IMR-90 (cell line): ENCODE measurements at regions not wholly inside any gene's neighbourhood (a gene's known extent, or its start where the extent isn't known, plus 50 kb on each side); places are given as distances from the start of the nearest gene placed in this dataset.

ENCODE experiments used
- ATAC-seq: fragments of 200-7000 bp; cut with Tn5 transposase; 2 replicates; pipeline ENCODE4 v1.9.1; 2020; ENCODE audit warnings: low read depth, mild to moderate bottlenecking, moderate library complexity
- BruUV-seq: library from RNA; stranded (reverse); fragments of 400-500 nt; replicated peaks from 2 replicates; lab custom pipeline; 2021; lab: Mats Ljungman, UMichigan
- CTCF ChIA-PET: fragments of 300-600 bp; formaldehyde crosslinking; extraction: SDS; loops from one replicate; lab custom pipeline; 2021; ENCODE audit warnings: antibody characterized with exemption; lab: Yijun Ruan, JAX
- POLR2A ChIA-PET: fragments of 300-600 bp; sonication (Branson Sonifier 250); formaldehyde crosslinking; loops from one replicate; lab custom pipeline; 2022; ENCODE audit warnings: antibody characterized with exemption; ENCODE audit not compliant: unreplicated experiment; lab: Charles Lee
- DNase-seq: peaks from one replicate; pipeline ENCODE4 v3.0.0; 2013
- H2AFZ ChIP-seq: replicated peaks from 2 replicates; pipeline ENCODE3; 2013; ENCODE audit warnings: low read length, mild to moderate bottlenecking; ENCODE audit not compliant: poor library complexity
- H2AK5ac ChIP-seq: 2 replicates; pipeline ENCODE4 v1.6.1; 2013; ENCODE audit warnings: low read depth, low read length, inconsistent platforms
- H2AK9ac ChIP-seq: replicated peaks from 2 replicates; pipeline ENCODE3; 2013; ENCODE audit warnings: mild to moderate bottlenecking, low read depth, low read length, moderate library complexity; ENCODE audit not compliant: poor library complexity
- H2BK120ac ChIP-seq: 2 replicates; pipeline ENCODE4 v1.6.1; 2013; ENCODE audit warnings: low read depth, low read length, inconsistent platforms
- H2BK15ac ChIP-seq: 3 replicates; pipeline ENCODE4 v1.6.1; 2013; ENCODE audit warnings: low read depth, low read length, inconsistent platforms
- H2BK20ac ChIP-seq: 2 replicates; pipeline ENCODE4 v1.6.1; 2013; ENCODE audit warnings: low read depth, mild to moderate bottlenecking, inconsistent platforms, low read length, moderate library complexity
- H2BK5ac ChIP-seq: 2 replicates; pipeline ENCODE4 v1.6.1; 2013; ENCODE audit warnings: mild to moderate bottlenecking, low read depth, low read length, inconsistent platforms; ENCODE audit not compliant: poor library complexity, severe bottlenecking
- H3K14ac ChIP-seq: replicated peaks from 2 replicates; pipeline ENCODE4 v1.6.1; 2013; ENCODE audit warnings: low read depth, low read length, inconsistent platforms
- H3K18ac ChIP-seq: 2 replicates; pipeline ENCODE4 v1.6.1; 2013; ENCODE audit warnings: low read depth, low read length, control low read depth
- H3K23ac ChIP-seq: 2 replicates; pipeline ENCODE4 v1.6.1; 2013; ENCODE audit warnings: low read depth, low read length, inconsistent platforms
- H3K27ac ChIP-seq: 2 replicates; pipeline ENCODE4 v1.5.1; 2013; ENCODE audit warnings: mild to moderate bottlenecking, control low read depth, low read length; ENCODE audit not compliant: insufficient read depth
- H3K27me3 ChIP-seq: 2 replicates; pipeline ENCODE4 v1.6.1; 2013; ENCODE audit warnings: low read length; ENCODE audit not compliant: control insufficient read depth, insufficient read depth
- H3K36me3 ChIP-seq: 2 replicates; pipeline ENCODE4 v1.6.1; 2013; ENCODE audit warnings: low read length, mixed read lengths; ENCODE audit not compliant: control insufficient read depth, insufficient read depth
- H3K4ac ChIP-seq: 2 replicates; pipeline ENCODE4 v1.6.1; 2013; ENCODE audit warnings: low read depth, low read length, inconsistent platforms
- H3K4me1 ChIP-seq: 2 replicates; pipeline ENCODE4 v1.6.1; 2013; ENCODE audit warnings: low read length, mixed read lengths; ENCODE audit not compliant: control insufficient read depth, insufficient read depth
- H3K4me2 ChIP-seq: 2 replicates; pipeline ENCODE4 v1.6.1; 2013; ENCODE audit warnings: low read depth, mild to moderate bottlenecking, control low read depth, low read length, moderate library complexity
- H3K4me3 ChIP-seq: 2 replicates; pipeline ENCODE4 v1.5.1; 2013; ENCODE audit warnings: low read depth, mild to moderate bottlenecking, control low read depth, low read length, moderate library complexity; ENCODE audit not compliant: insufficient read depth
- H3K56ac ChIP-seq: 2 replicates; pipeline ENCODE4 v1.6.1; 2013; ENCODE audit warnings: low read length, inconsistent platforms; ENCODE audit not compliant: insufficient read depth; ENCODE audit errors: extremely low read depth
- H3K79me1 ChIP-seq, 2 experiments: 2 replicates each; pipeline ENCODE4 v1.6.1; 2013; ENCODE audit warnings: low read length in 2 of 2, inconsistent platforms in 1 of 2, low read depth in 1 of 2
- H3K9ac ChIP-seq: 2 replicates; pipeline ENCODE4 v1.6.1; 2013; ENCODE audit warnings: low read depth, low read length, control low read depth
- H3K9me1 ChIP-seq: 2 replicates; pipeline ENCODE4 v1.6.1; 2013; ENCODE audit warnings: low read length, inconsistent platforms; ENCODE audit not compliant: insufficient read depth
- H3K9me3 ChIP-seq: 2 replicates; pipeline ENCODE4 v1.6.1; 2013; ENCODE audit warnings: low read length; ENCODE audit not compliant: control insufficient read depth, insufficient read depth
- H4K20me1 ChIP-seq: 2 replicates; pipeline ENCODE4 v1.6.1; 2013; ENCODE audit warnings: low read length, inconsistent platforms; ENCODE audit not compliant: insufficient read depth
- H4K5ac ChIP-seq: 2 replicates; pipeline ENCODE4 v1.6.1; 2013; ENCODE audit warnings: mild to moderate bottlenecking, low read depth, low read length, control low read depth
- H4K8ac ChIP-seq, 2 experiments: 2 replicates each; pipeline ENCODE4 v1.6.1; 2013; ENCODE audit warnings: low read depth in 2 of 2, low read length in 2 of 2, control low read depth in 1 of 2, inconsistent platforms in 1 of 2
- H4K91ac ChIP-seq: 2 replicates; pipeline ENCODE4 v1.6.1; 2013; ENCODE audit warnings: low read depth, low read length, inconsistent platforms; ENCODE audit not compliant: insufficient read depth
- BHLHE40 ChIP-seq: fragments of 150-350 bp; IDR thresholded peaks from 2 replicates; pipeline ENCODE4 v1.6.1; 2016; ENCODE audit warnings: mild to moderate bottlenecking, low read depth, low read length
- CEBPB ChIP-seq: IDR thresholded peaks from 2 replicates; pipeline ENCODE4 v1.6.1; 2012; ENCODE audit warnings: low read depth, low read length, improper control_type of control experiment
- CHD1 ChIP-seq: IDR thresholded peaks from 2 replicates; pipeline ENCODE4 v1.6.1; 2012; ENCODE audit warnings: low read depth, low read length, improper control_type of control experiment
- ELK1 ChIP-seq: fragments of 150-350 bp; IDR thresholded peaks from 2 replicates; pipeline ENCODE4 v1.6.1; 2016; ENCODE audit warnings: low read depth, mild to moderate bottlenecking, low read length, moderate library complexity, borderline replicate concordance
- FOS ChIP-seq: fragments of 150-350 bp; IDR thresholded peaks from 2 replicates; pipeline ENCODE4 v1.6.1; 2016; ENCODE audit warnings: low read depth, low read length
- MAFK ChIP-seq: IDR thresholded peaks from 2 replicates; pipeline ENCODE4 v1.6.1; 2012; ENCODE audit warnings: low read depth, low read length, improper control_type of control experiment
- MAZ ChIP-seq: IDR thresholded peaks from 2 replicates; pipeline ENCODE4 v1.6.1; 2012; ENCODE audit warnings: low read depth, mild to moderate bottlenecking, low read length, improper control_type of control experiment, moderate library complexity, borderline replicate concordance
- MXI1 ChIP-seq: IDR thresholded peaks from 2 replicates; pipeline ENCODE4 v1.6.1; 2012; ENCODE audit warnings: low read depth, mild to moderate bottlenecking, low read length, moderate library complexity, borderline replicate concordance
- NFE2L2 ChIP-seq: fragments of 150-350 bp; IDR thresholded peaks from 2 replicates; pipeline ENCODE4 v1.6.1; 2016; ENCODE audit warnings: low read depth, mild to moderate bottlenecking, low read length
- POLR2A ChIP-seq: IDR thresholded peaks from 2 replicates; pipeline ENCODE4 v1.6.1; 2012; ENCODE audit warnings: mild to moderate bottlenecking, low read depth, low read length
- RAD21 ChIP-seq: IDR thresholded peaks from 2 replicates; pipeline ENCODE4 v1.6.1; 2012; ENCODE audit warnings: low read length, improper control_type of control experiment
- RCOR1 ChIP-seq: IDR thresholded peaks from 2 replicates; pipeline ENCODE4 v1.6.1; 2012; ENCODE audit warnings: mild to moderate bottlenecking, low read length, improper control_type of control experiment; ENCODE audit not compliant: insufficient replicate concordance
- RFX5 ChIP-seq: IDR thresholded peaks from 2 replicates; pipeline ENCODE4 v1.8.0; 2012; ENCODE audit warnings: low read depth, mild to moderate bottlenecking, low read length, moderate library complexity
- SMC3 ChIP-seq: fragments of 150-350 bp; IDR thresholded peaks from 2 replicates; pipeline ENCODE4 v1.6.1; 2016; ENCODE audit warnings: low read depth, mild to moderate bottlenecking, antibody characterized with exemption, low read length, moderate library complexity
- USF2 ChIP-seq: fragments of 150-350 bp; IDR thresholded peaks from 2 replicates; pipeline ENCODE4 v1.6.1; 2017; ENCODE audit warnings: mild to moderate bottlenecking, antibody characterized with exemption, low read length, low read depth
- dilution Hi-C: fragments of 300-500 bp; cut with HindIII; formaldehyde crosslinking; loops from one replicate; pipeline ENCODE4 v1.14.3; 2018; ENCODE audit warnings: low sequenced_read_pairs; ENCODE audit not compliant: unreplicated experiment
- in situ Hi-C: fragments of 300-500 bp; cut with MboI; formaldehyde crosslinking; loops from 3 replicates; pipeline ENCODE4 v1.14.3; 2019; ENCODE audit warnings: low sequenced_read_pairs, inconsistent platforms, mixed read lengths
- intact Hi-C: fragments of 100-400 bp; cut with micrococcal nuclease; formaldehyde crosslinking; loops from 2 replicates; pipeline ENCODE4 v1.10.0; 2022
- TF ChIP-seq, protein P1 (sequence below): conservative IDR thresholded peaks from 2 replicates; pipeline ENCODE4 v1.5.1; 2012; ENCODE audit warnings: mild to moderate bottlenecking, low read depth, low read length, improper control_type of control experiment

DNA sequence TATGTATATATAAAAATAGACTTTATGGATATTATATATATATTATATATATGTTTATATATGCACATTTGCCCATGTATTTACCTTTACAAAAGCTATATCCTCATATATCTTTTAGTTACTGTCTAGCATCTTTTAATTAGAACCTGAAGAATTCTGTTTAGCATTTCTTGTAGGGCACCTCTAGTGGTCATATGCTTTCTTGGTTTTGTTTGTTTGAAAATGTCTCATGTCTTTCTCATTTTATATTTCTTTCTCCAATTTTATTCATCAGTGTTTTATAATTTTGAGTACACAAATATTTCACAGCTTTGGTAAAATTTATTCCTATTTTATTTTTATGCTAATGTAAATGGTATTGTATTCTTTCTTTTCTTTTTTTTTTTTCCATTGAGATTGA is 70.3 kb upstream of the SPIN4 start:
- H3K23ac ChIP-seq: no peak overlapping the region
- H3K27me3 ChIP-seq: no peaks in the 10 kb centered on the region
- H3K36me3 ChIP-seq: peaks cover 2% of the 10 kb centered on the region; the same call in 1 of the 2 replicates
- no peak overlapping the region for H3K4me2 ChIP-seq
- in situ Hi-C loops (no loop called here), intact Hi-C loops (loop anchor here (10.0 kb wide), 1 partner anchor 67 kb away; the partner anchor contains the start of gene SPIN4), dilution Hi-C loops (no loop called here)
- no peaks in the 10 kb centered on the region for H3K9me1 ChIP-seq
- no peaks in the 10 kb centered on the region for H3K4me1 ChIP-seq
- H2BK15ac ChIP-seq: no peak overlapping the region
- H2BK5ac ChIP-seq: no peak overlapping the region
- no peaks in the 10 kb centered on the region for H4K20me1 ChIP-seq
- no peak overlapping the region for H2AK9ac ChIP-seq
- ChIA-PET POLR2A (no interaction called here), CTCF (interaction anchor here (1.2 kb wide), 1 partner anchor 18 kb away, joined by 3 read pairs; no protein-coding TSS in a partner anchor)
- no peak overlapping the region for H2BK20ac ChIP-seq
- H3K18ac ChIP-seq: no peak overlapping the region
- no peak overlapping the region for H3K4ac ChIP-seq
- TF ChIP-seq MAFK (no peak), FOS (no peak), RFX5 (no peak), POLR2A (no peak), CHD1 (no peak), ELK1 (no peak), SMC3 (no peak), CEBPB (no peak), RCOR1 (no peak), MXI1 (no peak), USF2 (no peak), BHLHE40 (no peak), MAZ (no peak), NFE2L2 (no peak), RAD21 (no peak)
- TF ChIP-seq, protein P1, sequence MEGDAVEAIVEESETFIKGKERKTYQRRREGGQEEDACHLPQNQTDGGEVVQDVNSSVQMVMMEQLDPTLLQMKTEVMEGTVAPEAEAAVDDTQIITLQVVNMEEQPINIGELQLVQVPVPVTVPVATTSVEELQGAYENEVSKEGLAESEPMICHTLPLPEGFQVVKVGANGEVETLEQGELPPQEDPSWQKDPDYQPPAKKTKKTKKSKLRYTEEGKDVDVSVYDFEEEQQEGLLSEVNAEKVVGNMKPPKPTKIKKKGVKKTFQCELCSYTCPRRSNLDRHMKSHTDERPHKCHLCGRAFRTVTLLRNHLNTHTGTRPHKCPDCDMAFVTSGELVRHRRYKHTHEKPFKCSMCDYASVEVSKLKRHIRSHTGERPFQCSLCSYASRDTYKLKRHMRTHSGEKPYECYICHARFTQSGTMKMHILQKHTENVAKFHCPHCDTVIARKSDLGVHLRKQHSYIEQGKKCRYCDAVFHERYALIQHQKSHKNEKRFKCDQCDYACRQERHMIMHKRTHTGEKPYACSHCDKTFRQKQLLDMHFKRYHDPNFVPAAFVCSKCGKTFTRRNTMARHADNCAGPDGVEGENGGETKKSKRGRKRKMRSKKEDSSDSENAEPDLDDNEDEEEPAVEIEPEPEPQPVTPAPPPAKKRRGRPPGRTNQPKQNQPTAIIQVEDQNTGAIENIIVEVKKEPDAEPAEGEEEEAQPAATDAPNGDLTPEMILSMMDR: no peak
- ATAC-seq (no peak), DNase-seq (no peak)
- H3K27ac ChIP-seq: no peak overlapping the region
- no peak overlapping the region for H2AK5ac ChIP-seq
- no peak overlapping the region for H3K9ac ChIP-seq
- BruUV-seq: no TSS peak
- H2BK120ac ChIP-seq: no peak overlapping the region
- no peak overlapping the region for H2AFZ ChIP-seq
- H3K14ac ChIP-seq: no peak overlapping the region
- H3K56ac ChIP-seq: no peak overlapping the region
- no peaks in the 10 kb centered on the region for H3K9me3 ChIP-seq
- H4K91ac ChIP-seq: no peak overlapping the region
- no peaks in the 10 kb centered on the region for H3K79me1 ChIP-seq
- no peak overlapping the region for H4K8ac ChIP-seq
- H3K4me3 ChIP-seq: no peak overlapping the region
- no peak overlapping the region for H4K5ac ChIP-seq
